PFSK-1 (cell line): ENCODE measurements at regions not wholly inside any gene's neighbourhood (a gene's known extent, or its start where the extent isn't known, plus 50 kb on each side); places are given as distances from the start of the nearest gene placed in this dataset.

Experiments
- POLR2AphosphoS5 ChIP-seq: IDR thresholded peaks from 2 replicates; pipeline ENCODE4 v1.6.1; 2012; ENCODE audit warnings: low read depth, mild to moderate bottlenecking, control low read depth, low read length, moderate library complexity
- SIN3A ChIP-seq: IDR thresholded peaks from 2 replicates; pipeline ENCODE4 v1.6.1; 2012; ENCODE audit warnings: mild to moderate bottlenecking, low read length, moderate library complexity, borderline replicate concordance; ENCODE audit not compliant: insufficient read depth
- TF ChIP-seq, protein P1 (sequence below), 2 experiments: IDR thresholded peaks; 2 replicates each; pipeline versions ENCODE4 v1.6.1 to v1.8.0; 2011 to 2012; ENCODE audit warnings: low read depth in 2 of 2, low read length in 2 of 2, control low read depth in 1 of 2, inconsistent platforms in 1 of 2, mild to moderate bottlenecking in 1 of 2, moderate library complexity in 1 of 2; ENCODE audit not compliant: insufficient read depth in 1 of 2

DNA sequence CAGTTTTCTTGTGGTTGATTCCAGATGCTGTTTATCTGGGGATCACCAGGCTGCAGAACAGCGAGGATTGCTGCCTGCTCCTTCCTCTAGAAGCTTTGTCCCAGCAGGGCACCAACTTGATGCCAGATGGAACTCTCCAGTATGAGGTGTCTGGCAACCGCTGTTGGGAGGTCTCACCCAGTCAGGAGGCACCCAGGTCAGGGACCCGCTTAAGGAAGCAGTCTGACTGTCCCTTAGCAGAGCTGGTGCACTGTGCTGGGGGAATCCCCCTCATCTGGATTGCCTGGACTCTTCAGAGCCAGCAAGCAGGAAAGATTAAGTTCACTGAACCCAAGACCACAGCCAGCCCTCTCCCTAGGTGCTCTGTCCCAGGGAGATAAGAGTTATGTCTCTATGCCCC lies 1165.2 kb downstream of the FSCB start:
- TF ChIP-seq, protein P1, sequence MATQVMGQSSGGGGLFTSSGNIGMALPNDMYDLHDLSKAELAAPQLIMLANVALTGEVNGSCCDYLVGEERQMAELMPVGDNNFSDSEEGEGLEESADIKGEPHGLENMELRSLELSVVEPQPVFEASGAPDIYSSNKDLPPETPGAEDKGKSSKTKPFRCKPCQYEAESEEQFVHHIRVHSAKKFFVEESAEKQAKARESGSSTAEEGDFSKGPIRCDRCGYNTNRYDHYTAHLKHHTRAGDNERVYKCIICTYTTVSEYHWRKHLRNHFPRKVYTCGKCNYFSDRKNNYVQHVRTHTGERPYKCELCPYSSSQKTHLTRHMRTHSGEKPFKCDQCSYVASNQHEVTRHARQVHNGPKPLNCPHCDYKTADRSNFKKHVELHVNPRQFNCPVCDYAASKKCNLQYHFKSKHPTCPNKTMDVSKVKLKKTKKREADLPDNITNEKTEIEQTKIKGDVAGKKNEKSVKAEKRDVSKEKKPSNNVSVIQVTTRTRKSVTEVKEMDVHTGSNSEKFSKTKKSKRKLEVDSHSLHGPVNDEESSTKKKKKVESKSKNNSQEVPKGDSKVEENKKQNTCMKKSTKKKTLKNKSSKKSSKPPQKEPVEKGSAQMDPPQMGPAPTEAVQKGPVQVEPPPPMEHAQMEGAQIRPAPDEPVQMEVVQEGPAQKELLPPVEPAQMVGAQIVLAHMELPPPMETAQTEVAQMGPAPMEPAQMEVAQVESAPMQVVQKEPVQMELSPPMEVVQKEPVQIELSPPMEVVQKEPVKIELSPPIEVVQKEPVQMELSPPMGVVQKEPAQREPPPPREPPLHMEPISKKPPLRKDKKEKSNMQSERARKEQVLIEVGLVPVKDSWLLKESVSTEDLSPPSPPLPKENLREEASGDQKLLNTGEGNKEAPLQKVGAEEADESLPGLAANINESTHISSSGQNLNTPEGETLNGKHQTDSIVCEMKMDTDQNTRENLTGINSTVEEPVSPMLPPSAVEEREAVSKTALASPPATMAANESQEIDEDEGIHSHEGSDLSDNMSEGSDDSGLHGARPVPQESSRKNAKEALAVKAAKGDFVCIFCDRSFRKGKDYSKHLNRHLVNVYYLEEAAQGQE (IDR thresholded peaks at IDR 0.05; ENCODE audit: insufficient read depth in 1 of 2, low read depth in 2 of 2, low read length in 2 of 2): no peak
- no peak for TF ChIP-seq POLR2AphosphoS5
- TF ChIP-seq SIN3A: no peak
